HT-29 (cell line): ENCODE measurements at regions not wholly inside any gene's neighbourhood (a gene's known extent, or its start where the extent isn't known, plus 50 kb on each side); places are given as distances from the start of the nearest gene placed in this dataset.

Experiments used
- DNase-seq: peaks from one replicate; pipeline ENCODE4 v3.0.0-alpha.2; 2015; ENCODE audit warnings: low spot score

GRCh38 chr9:16236311-16236710 lies 634.2 kb downstream of the BNC2 start:
- no peak for DNase-seq

DNA sequence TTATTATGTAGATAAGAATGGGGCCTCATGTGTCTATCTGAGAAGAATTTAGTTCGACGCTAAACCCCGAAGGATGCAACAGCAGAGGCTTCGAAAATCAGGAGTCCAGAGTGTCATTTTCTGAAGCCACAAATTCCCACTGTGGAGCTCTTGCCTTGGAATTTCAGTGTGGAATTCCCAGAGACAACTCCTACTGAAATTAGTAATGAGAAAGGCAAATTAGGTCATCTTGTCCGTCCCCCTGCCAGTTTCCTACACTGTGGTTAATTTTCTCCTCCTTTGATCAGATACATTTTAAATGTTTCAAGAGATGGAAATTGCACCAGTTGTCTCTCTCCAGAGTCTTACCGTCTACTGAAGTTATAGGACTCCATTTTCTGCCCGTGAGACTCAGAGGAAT lies 633.6 kb downstream of the BNC2 start:
- no peak for DNase-seq

- no peak for DNase-seq
Observed at GRCh38 chr9:16238623-16239138, 631.8 kb downstream of the BNC2 start.

- no peak for DNase-seq
Observed at GRCh38 chr9:16241231-16241630, 629.2 kb downstream of the BNC2 start.

- peak; percentile 19 for DNase-seq
Observed at GRCh38 chr9:16243798-16244197, 626.7 kb downstream of the BNC2 start.

DNA sequence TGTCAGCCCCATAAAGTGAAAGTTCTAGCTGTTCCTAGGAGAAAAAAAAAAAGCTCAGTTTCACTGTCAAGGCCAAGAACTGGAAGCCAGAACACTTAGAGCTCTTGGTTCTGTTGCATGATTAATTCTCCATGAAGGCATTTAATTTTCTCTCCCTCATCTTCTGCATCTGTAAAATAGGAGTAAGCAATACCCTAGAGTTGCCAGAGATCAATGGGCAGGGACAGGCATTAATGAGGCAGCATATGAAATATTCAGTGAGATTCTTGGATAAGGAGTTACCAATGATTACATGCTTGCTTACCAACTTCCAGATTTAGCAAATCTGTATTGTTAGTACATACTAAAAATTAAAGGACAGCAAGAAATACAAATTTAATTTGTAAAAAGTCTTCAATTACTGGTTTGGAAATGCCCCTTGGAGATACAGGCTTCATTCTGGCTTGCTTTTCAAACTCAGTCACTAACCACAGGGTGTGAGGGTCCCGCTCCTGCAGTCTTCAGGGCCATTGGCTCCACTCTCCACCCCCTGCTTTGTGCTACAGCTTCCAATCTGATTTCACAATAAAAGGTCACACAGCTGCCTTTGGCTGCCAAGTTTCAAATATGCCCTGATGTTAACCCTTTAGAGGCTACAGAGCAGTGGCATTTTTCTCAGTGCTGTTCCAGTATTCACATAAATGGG lies 624.6 kb downstream of the BNC2 start:
- no peak for DNase-seq

- no peak for DNase-seq
Observed at GRCh38 chr9:16246785-16247184, 623.7 kb downstream of the BNC2 start.

DNA sequence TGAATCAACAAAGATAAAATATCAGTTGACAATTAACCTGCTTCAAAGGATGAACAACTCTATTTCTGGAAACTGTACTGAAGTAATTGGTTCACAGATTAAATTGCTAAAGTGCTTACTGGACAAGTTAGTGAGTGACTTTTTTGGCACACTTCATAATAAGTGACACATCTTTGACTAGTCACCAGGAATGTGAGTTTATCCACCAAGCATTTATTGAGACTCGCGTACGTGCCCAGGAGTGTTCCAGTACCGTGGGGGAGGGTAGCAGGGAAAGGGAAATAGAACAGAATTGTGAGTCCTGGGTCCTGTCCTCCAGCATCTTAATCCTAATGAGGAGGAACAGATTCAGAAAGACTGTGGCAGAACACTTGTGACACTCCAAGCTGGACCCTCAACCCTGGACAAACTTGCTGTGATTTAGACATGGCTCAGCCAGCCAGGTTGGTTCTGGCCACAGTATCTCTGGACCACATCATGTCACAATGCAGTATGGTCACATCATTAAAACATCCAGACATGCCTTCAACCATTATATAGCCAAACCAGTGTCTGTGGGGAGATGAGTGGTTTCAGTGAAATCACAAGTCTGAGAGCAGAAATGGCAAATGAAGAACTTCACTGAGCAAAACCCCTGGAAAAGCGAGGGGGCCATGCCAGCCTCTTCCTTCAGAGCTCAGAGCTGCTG lies 623.1 kb downstream of the BNC2 start:
- DNase-seq: no peak

- DNase-seq: no peak
Observed at GRCh38 chr9:16248822-16249221, 621.6 kb downstream of the BNC2 start.

DNA sequence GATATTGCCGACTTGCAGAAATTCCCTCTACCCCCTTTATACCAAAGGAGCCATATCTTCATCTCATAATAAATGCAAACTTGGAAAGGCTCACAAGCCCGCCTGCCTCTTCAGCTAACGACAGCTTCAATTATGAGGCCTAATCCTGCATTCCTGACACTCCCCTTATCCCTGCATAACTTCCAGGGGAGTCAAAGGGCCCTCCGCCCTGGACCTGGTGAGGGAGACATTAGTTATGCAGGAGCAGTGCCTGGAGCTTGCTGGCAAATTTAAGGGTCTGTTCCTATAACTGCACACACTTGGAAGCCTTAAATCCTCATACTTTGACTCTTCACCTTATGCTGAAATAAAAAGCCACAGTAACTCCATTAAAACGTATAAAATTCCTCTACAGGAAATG lies 617.9 kb downstream of the BNC2 start:
- no peak for DNase-seq

DNA sequence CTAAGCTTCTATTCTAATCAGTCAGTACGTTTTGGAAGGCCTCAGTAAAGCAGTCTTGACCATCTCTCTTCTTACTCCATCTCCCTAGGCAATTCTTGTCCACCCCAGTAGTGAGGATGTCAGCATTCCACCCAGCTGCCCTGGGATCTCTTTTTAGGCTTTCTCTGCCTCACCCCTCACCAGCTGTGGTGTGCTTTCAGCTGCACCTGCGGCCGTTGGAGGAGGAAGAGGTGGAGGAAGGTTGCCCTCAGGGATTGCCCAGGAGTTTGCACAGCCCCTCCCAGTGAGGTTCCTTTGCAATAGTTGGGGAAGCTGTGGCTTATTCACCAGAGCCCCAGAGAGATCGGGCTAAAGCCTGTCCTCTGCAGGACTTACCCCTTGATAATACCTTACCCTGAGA lies 615.8 kb downstream of the BNC2 start:
- DNase-seq: no peak

DNA sequence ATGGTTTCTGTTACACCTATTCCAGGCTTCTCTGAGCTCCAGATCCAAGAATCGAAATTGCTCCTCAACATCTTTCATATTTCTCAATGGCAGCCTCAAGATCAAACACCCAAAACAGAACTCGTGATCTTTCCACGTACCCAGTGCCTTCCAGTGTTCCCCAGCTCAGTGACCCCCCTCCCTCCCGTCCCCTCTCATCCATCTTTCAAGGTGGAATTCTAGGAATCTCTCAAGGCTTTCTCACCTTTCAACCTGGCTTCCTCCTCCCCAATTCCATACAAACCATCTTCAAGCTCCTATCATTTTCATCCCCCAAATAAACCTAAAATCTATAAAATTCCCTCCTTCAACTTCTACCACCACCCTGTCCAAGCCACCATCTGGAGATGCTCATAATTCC lies 615.3 kb downstream of the BNC2 start:
- no peak for DNase-seq

GRCh38 chr9:16257604-16258003 lies 612.9 kb downstream of the BNC2 start:
- DNase-seq: peak; percentile 4

GRCh38 chr9:16258191-16258590 lies 612.3 kb downstream of the BNC2 start:
- no peak for DNase-seq

- DNase-seq: no peak
Observed at GRCh38 chr9:16258708-16259107, 611.8 kb downstream of the BNC2 start.

GRCh38 chr9:16262477-16263261 lies 607.8 kb downstream of the BNC2 start:
- no peak for DNase-seq

DNA sequence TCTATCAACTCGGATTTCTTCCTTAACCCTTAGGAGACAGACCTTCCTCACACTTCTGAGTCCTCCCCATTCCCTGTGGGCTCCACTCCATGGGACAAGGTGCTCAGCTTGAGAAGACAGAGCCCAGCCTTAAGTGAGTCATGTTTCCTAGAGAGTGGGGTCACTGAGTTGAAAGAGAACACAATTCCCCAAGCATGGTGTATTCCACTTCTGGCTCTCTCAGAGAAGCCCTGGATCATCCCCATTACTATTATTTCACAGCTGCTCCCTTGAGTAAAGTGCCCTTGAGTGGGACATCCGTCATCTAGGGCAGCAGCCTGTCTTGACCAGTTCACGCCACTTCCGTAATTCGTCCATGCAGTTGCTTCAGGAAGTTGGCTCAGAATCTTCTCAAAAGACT lies 604.8 kb downstream of the BNC2 start:
- DNase-seq: no peak

DNA sequence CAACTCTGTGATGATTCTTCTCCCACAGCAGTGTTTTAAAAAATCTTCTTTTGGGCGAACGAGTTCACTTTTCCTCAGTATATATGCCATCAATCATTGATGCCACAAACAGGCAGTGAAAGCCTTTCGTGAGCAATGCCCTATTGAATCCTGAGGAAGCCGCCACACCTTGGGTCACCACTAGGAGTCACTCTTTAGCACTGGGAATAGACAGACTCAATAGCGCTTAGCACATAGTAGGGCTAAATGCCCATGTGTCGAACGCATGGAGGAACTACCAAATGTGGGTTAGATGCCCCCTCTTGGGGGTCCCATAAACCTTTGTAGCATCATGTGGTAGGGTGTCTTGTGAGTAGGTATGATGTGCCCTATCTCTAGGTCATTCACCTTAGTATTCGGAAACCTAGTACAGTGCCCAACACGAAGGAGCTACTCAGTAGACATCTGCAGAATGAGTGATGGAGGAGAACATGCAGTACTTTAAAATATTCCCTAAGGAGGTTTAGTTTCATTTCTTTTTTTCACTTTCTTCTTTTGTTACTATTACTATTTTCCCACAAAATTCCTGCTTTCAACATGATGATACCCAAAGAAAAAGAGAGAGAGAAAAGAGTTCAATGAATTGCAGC lies 603.7 kb downstream of the BNC2 start:
- no peak for DNase-seq

GRCh38 chr9:16267281-16268066 lies 603.0 kb downstream of the BNC2 start:
- no peak for DNase-seq

GRCh38 chr9:16268067-16268881 lies 602.2 kb downstream of the BNC2 start:
- no peak for DNase-seq
